T-cell (primary cell): ENCODE measurements at regions not wholly inside any gene's neighbourhood (a gene's known extent, or its start where the extent isn't known, plus 50 kb on each side); places are given as distances from the start of the nearest gene placed in this dataset.

Experiments used
- ATAC-seq, 4 experiments: fragments of 200-7000 bp in 3 of 4; fragments of 150-1000 bp in 1 of 4; cut with Tn5 transposase; replicated peaks in 1 of 4; 1 replicate in 3 of 4; 2 replicates in 1 of 4; pipeline ENCODE4 v1.10.0; 2021; ENCODE audit warnings: moderate library complexity in 3 of 4, mild to moderate bottlenecking in 2 of 4, moderate number of reproducible peaks in 1 of 4
- CTCF ChIA-PET, 2 donors: fragments of 300-600 bp; sonication (Branson Sonifier 250); formaldehyde crosslinking; loops; one replicate each; lab custom pipeline; 2022; ENCODE audit warnings: antibody characterized with exemption in 2 of 2; lab: Charles Lee
- POLR2A ChIA-PET, 2 donors: fragments of 300-600 bp; sonication (Branson Sonifier 250); formaldehyde crosslinking; loops; one replicate each; lab custom pipeline; 2022; ENCODE audit warnings: antibody characterized with exemption in 2 of 2; lab: Charles Lee
- DNase-seq, 35 experiments: peaks; one replicate each; pipeline versions ENCODE4 v3.0.0 to v3.0.0-alpha.2; 2013 to 2023
- H3K27ac ChIP-seq: one replicate; pipeline ENCODE4 v1.5.1; 2013; ENCODE audit warnings: low read length
- H3K27me3 ChIP-seq, 2 experiments: replicated peaks in 1 of 2; 1 replicate in 1 of 2; 2 replicates in 1 of 2; pipeline versions ENCODE4 v1.6.1 to v1.7.0; 2013; ENCODE audit warnings: low read length in 1 of 2, mixed read lengths in 1 of 2; ENCODE audit not compliant: control insufficient read depth in 2 of 2, insufficient read depth in 2 of 2; ENCODE audit errors: extremely low read depth in 1 of 2
- H3K36me3 ChIP-seq, 2 donors: 1 replicate in 1 of 2; 2 replicates in 1 of 2; pipeline versions ENCODE4 v1.6.1 to v1.7.0; 2013; ENCODE audit warnings: low read length in 1 of 2; ENCODE audit not compliant: control insufficient read depth in 2 of 2, insufficient read depth in 1 of 2; ENCODE audit errors: extremely low read depth in 1 of 2
- H3K4me1 ChIP-seq, 2 experiments: 1 replicate in 1 of 2; 2 replicates in 1 of 2; pipeline versions ENCODE4 v1.6.1 to v1.7.0; 2013; ENCODE audit warnings: low read length in 2 of 2, mixed read lengths in 1 of 2; ENCODE audit not compliant: insufficient read depth in 2 of 2, control insufficient read depth in 1 of 2; ENCODE audit errors: extremely low read depth in 1 of 2
- H3K4me3 ChIP-seq, 2 donors: 1 replicate in 1 of 2; 2 replicates in 1 of 2; pipeline versions ENCODE4 v1.5.1 to v1.7.0; 2013; ENCODE audit warnings: mild to moderate bottlenecking in 2 of 2, low read length in 1 of 2, moderate library complexity in 1 of 2; ENCODE audit not compliant: control insufficient read depth in 1 of 2; ENCODE audit errors: extremely low read depth in 1 of 2
- H3K9me3 ChIP-seq: 2 replicates; pipeline ENCODE4 v1.7.0; 2013
- H3K27ac Mint-ChIP-seq, 2 donors: one replicate each; pipeline ENCODE4 v1.8.0; 2020 to 2021; ENCODE audit warnings: mild to moderate bottlenecking in 2 of 2, mixed read lengths in 2 of 2
- H3K27me3 Mint-ChIP-seq, 2 donors: one replicate each; pipeline ENCODE4 v1.8.0; 2021 to 2022; ENCODE audit warnings: mixed read lengths in 2 of 2
- H3K36me3 Mint-ChIP-seq: one replicate; pipeline ENCODE4 v1.8.0; 2021; ENCODE audit warnings: mixed read lengths
- H3K4me1 Mint-ChIP-seq, 3 donors: one replicate each; pipeline ENCODE4 v1.8.0; 2020 to 2022; ENCODE audit warnings: mixed read lengths in 3 of 3, mild to moderate bottlenecking in 1 of 3
- H3K4me3 Mint-ChIP-seq, 3 donors: one replicate each; pipeline ENCODE4 v1.8.0; 2020 to 2022; ENCODE audit warnings: mild to moderate bottlenecking in 3 of 3, mixed read lengths in 3 of 3, moderate library complexity in 3 of 3
- H3K9me3 Mint-ChIP-seq, 3 donors: one replicate each; pipeline ENCODE4 v1.8.0; 2020 to 2022; ENCODE audit warnings: mixed read lengths in 3 of 3
- WGBS: methylation state at CpG from one replicate; pipeline ENCODE4 v1.1.5; 2013; ENCODE audit warnings: missing lambda C conversion rate; ENCODE audit not compliant: insufficient coverage; 5-methylcytosine and 5-hydroxymethylcytosine counted together

DNA sequence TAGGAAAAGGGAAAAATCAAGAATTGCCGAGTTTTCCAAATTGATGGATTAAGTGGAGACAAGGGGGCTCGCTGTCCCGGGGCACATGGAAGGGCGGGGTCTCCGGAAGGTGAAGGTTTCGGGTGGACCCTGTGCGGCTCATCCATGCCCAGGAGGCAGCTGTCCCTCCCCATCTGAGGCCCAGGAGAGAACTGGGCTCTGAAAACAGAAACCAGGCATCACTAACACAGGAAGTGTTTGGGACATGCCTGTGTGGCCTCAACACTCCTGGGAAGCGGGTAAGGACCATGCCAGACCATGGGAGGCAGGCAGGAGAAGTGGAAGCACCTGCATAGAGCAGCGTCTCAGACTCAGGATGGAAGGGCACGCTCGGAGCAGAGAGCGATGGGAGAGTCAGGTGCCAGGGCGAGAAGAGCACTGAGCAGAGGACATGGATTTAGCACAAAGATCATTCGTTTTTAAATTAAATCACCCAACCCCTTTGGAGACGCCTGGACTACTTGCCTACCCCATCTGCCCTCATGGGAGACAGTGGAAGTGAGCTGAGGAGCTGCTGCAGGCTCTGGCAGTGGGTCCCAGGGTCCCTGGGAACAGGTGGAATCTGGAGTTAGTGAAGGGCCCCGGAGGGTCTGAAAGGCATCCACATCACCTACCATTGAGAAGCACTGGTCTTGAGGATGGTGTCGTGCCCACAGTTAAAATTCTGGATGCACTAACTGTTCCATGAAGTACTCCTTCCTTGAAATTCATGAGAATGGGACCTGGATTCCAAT, 183.2 kb upstream of the SOX1 start:
- H3K36me3 Mint-ChIP-seq, result no peaks in the 10 kb centered on the region
- WGBS, result 73% methylated on average over 9 of the region's 17 CpGs
- POLR2A ChIA-PET, result no interaction called here
- Histone ChIP-seq H3K27ac (no peak overlapping the region), H3K4me3 (no peak overlapping the region), H3K9me3 (no peaks in the 10 kb centered on the region), H3K4me1 (no peaks in the 10 kb centered on the region), H3K27me3 (no peaks in the 10 kb centered on the region), H3K36me3 (no peaks in the 10 kb centered on the region)
- H3K9me3 Mint-ChIP-seq, result no peaks in the 10 kb centered on the region
- ATAC-seq (no peak), DNase-seq (no peak)
- H3K27ac Mint-ChIP-seq, result no peak overlapping the region
- no peaks in the 10 kb centered on the region for H3K4me1 Mint-ChIP-seq
- CTCF ChIA-PET, result no interaction called here
- H3K4me3 Mint-ChIP-seq, result no peak overlapping the region
- peaks cover 1 to 7% of the 10 kb centered on the region in 2 donors for H3K27me3 Mint-ChIP-seq

DNA sequence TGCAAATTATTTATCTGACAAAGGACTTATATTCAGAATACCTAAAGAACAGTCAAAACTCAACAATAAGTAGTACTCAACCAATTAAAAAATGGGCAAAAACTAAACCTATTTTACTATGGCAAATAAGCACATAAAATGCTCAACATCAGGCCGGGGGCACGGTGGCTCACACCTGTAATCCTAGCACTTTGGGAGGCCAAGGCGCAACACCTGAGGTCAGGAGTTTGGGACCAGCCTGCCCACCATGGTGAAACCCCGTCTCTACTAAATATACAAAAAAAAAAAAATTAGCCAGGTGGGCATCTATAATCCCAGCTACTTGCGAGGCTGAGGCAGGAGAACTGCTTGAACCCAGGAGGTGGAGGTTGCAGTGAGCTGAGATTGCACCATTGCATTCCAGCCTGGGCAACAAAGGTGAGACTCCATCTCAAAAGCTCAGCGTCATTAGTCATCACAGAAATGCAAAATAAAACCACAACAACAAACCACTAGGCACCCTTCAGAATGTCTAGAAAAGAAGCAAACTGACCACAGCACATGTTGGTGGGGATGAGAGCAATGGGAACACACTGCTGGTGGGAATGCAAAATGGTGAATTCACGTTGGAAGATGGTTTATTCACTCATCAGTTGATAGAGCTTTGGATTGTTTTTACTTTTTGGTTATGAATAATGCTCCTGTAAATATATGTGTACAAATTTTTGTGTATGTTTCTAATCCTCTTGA, 180.6 kb upstream of the SOX1 start:
- Mint-ChIP-seq H3K9me3 (peaks cover 0 to 10% (median 0%) of the 10 kb centered on the region in 3 donors), H3K36me3 (no peaks in the 10 kb centered on the region), H3K27ac (no peak overlapping the region), H3K4me3 (no peak overlapping the region), H3K27me3 (peaks cover 12 to 20% of the 10 kb centered on the region in 2 donors), H3K4me1 (no peaks in the 10 kb centered on the region)
- no peak overlapping the region for H3K27ac ChIP-seq
- H3K4me1 ChIP-seq, result no peaks in the 10 kb centered on the region
- no peak for DNase-seq
- H3K9me3 ChIP-seq, result no peaks in the 10 kb centered on the region
- POLR2A ChIA-PET, result no interaction called here
- H3K4me3 ChIP-seq, result no peak overlapping the region
- H3K27me3 ChIP-seq, result peaks cover 0 to under 1% of the 10 kb centered on the region in 2 experiments
- H3K36me3 ChIP-seq, result no peaks in the 10 kb centered on the region
- no peak for ATAC-seq
- WGBS, result 73% methylated on average over 3 of the region's 7 CpGs
- CTCF ChIA-PET, result no interaction called here

DNA sequence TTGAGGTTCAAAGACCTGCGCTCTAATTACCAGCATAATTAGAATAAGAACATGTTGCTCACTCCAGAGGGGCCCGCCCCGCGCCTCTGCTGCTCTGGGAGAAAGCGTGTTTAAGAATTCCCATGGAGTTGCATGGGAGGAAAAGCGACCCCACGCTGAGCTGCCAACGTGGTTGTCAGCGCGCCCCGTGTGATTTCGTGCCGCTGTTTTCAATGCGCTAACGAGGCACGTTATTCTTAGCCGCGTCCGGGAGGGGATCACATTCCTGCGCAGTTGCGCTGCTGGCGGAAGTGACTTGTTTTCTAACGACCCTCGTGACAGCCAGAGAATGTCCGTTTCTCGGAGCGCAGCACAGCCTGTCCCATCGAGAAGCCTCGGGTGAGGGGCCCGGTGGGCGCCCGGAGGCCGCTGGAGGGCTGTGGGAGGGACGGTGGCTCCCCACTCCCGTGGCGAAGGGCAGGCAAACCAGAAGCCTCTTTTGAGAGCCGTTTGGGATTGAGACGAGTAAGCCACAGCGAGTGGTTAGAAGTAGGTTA, 173.8 kb upstream of the SOX1 start:
- ChIA-PET CTCF (no interaction called here), POLR2A (no interaction called here)
- Histone ChIP-seq H3K27ac (no peak overlapping the region), H3K27me3 (peaks cover 16 to 34% of the 10 kb centered on the region in 2 experiments), H3K4me3 (no peak overlapping the region), H3K4me1 (no peaks in the 10 kb centered on the region), H3K9me3 (no peaks in the 10 kb centered on the region), H3K36me3 (no peaks in the 10 kb centered on the region)
- H3K9me3 Mint-ChIP-seq, result peaks cover 0 to 26% (median 0%) of the 10 kb centered on the region in 3 donors
- ATAC-seq (no peak), DNase-seq (no peak)
- H3K4me3 Mint-ChIP-seq, result no peak overlapping the region
- 9% methylated on average over 36 of the region's 39 CpGs for WGBS
- H3K27ac Mint-ChIP-seq, result no peak overlapping the region
- H3K4me1 Mint-ChIP-seq, result no peaks in the 10 kb centered on the region
- H3K27me3 Mint-ChIP-seq, result peaks cover 46 to 51% of the 10 kb centered on the region in 2 donors
- no peaks in the 10 kb centered on the region for H3K36me3 Mint-ChIP-seq

DNA sequence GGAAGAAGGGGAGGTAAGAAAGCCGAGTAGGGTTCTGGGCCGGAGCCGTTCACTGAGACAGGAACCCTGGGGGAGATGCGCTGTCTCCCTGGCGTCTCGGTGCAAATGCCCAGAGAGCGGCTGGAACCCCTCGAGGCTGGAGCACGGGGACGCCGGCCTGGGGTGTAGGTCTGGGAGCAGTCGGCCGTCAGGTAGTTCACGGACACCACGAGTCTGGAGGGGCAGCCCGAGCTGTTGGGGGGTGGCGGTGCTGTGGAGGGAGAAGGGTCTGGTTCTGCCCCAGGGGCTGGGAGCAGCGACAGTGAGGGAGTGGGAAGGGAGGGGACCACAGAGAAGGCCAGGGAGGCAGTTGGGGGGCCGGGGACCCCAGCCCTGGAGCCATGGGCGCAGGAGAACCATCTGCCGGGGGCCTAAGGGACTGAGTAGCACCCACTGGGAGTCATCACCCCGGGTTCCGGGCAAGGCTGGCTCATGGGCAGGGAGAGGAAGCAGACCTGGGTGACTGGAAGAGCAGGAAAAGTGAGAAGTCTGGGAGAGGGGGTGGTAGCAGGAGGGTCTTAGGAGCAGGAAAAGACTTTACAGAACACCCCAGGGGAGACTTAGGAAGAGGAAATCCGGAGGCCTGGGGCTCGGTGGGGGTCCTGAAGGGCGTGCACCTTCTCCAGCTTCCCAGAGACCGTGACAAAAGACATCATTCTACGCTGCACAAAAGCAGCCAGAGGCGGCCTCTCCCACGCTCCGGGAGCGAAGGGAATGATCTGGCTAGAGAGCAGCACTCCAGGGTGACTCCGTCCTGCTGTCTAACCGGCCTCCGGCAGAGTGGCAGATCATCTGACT, 173.1 kb upstream of the SOX1 start:
- Histone ChIP-seq H3K9me3 (no peaks in the 10 kb centered on the region), H3K36me3 (no peaks in the 10 kb centered on the region), H3K27me3 (peaks cover 16 to 34% of the 10 kb centered on the region in 2 experiments), H3K4me1 (no peaks in the 10 kb centered on the region), H3K4me3 (no peak overlapping the region), H3K27ac (no peak overlapping the region)
- ChIA-PET CTCF (no interaction called here), POLR2A (no interaction called here)
- no peak overlapping the region for H3K27ac Mint-ChIP-seq
- no peak for DNase-seq
- WGBS, result 13% methylated on average over 32 of the region's 35 CpGs
- H3K27me3 Mint-ChIP-seq, result peaks cover 46 to 51% of the 10 kb centered on the region in 2 donors
- peaks cover 0 to 26% (median 0%) of the 10 kb centered on the region in 3 donors for H3K9me3 Mint-ChIP-seq
- no peak for ATAC-seq
- H3K4me1 Mint-ChIP-seq, result no peaks in the 10 kb centered on the region
- H3K4me3 Mint-ChIP-seq, result no peak overlapping the region
- no peaks in the 10 kb centered on the region for H3K36me3 Mint-ChIP-seq

DNA sequence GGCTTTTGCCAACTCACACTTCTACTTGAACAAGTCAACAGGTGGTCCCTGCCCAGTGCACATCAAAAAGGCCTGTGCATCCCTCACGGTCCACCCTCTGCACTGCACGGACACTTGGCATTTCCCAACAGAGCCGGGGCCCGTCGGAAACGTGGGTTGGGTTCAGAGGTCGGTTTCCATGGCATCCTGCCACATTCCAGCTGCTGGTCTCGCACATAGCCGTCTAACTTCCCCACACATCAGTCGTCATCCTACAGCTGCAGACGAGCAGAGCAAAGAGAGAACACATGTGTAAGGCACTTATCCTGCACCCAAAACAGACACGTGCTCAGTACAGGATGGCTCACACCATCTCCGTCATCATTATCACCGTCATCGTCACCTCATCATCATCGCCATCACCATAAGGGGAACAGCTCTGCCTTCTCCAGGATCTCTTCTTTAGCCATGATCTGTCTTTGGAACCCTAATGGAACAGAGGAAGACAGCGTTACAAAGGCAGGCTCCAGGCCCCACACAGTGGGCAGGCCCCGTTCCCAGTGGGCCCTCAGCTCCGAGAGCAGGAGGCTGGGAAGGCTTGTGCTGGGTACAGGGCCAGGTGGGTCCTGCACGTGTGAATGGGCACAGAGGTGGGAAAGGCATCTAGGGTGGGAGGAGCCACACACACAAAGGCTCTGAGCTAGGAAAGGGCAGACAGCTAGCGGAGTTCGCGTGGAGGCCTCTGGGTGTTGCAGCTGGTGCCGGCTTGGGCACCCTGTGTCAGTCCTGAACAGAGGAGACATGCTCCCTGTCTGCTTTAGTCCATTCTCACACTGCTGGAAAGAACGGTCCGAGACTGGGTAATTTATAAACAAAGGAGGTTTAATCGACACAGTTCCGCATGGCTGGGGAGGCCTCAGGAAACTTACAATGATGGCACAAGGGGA, 170.8 kb upstream of the SOX1 start:
- no peaks in the 10 kb centered on the region for H3K36me3 ChIP-seq
- Mint-ChIP-seq H3K36me3 (no peaks in the 10 kb centered on the region), H3K27ac (no peak overlapping the region), H3K4me1 (no peaks in the 10 kb centered on the region), H3K27me3 (peaks cover 38 to 41% of the 10 kb centered on the region in 2 donors), H3K9me3 (peaks cover 0 to 18% (median 0%) of the 10 kb centered on the region in 3 donors), H3K4me3 (no peak overlapping the region)
- H3K27ac ChIP-seq, result no peak overlapping the region
- ATAC-seq (no peak), DNase-seq (no peak)
- peaks cover 16 to 34% of the 10 kb centered on the region in 2 experiments for H3K27me3 ChIP-seq
- 80% methylated on average over 25 of the region's 28 CpGs for WGBS
- H3K4me1 ChIP-seq, result no peaks in the 10 kb centered on the region
- H3K9me3 ChIP-seq, result no peaks in the 10 kb centered on the region
- ChIA-PET POLR2A (no interaction called here), CTCF (no interaction called here)
- no peak overlapping the region for H3K4me3 ChIP-seq
